SK-N-SH (cell line): ENCODE measurements at regions not wholly inside any gene's neighbourhood (a gene's known extent, or its start where the extent isn't known, plus 50 kb on each side); places are given as distances from the start of the nearest gene placed in this dataset.

ENCODE experiments used
- EP300 ChIP-seq, 2 experiments: IDR thresholded peaks; 2 replicates each; pipeline versions ENCODE4 v1.4.0 to v1.6.1; 2012; ENCODE audit warnings: borderline replicate concordance in 1 of 2, low read depth in 1 of 2, low read length in 1 of 2
- MXI1 ChIP-seq: IDR thresholded peaks from 2 replicates; pipeline ENCODE4 v1.6.1; 2012; ENCODE audit warnings: mild to moderate bottlenecking, low read depth, low read length, improper control_type of control experiment

GRCh38 chr1:30001732-30002039, 721.7 kb downstream of the MATN1 start:
- TF ChIP-seq EP300 (IDR thresholded peaks at IDR 0.05; ENCODE audit: borderline replicate concordance in 1 of 2, low read depth in 1 of 2, low read length in 1 of 2), result no peak
- TF ChIP-seq MXI1, result no peak
